ENCODE measurements at regions not wholly inside any gene's neighbourhood (a gene's known extent, or its start where the extent isn't known, plus 50 kb on each side); places are given as distances from the start of the nearest gene placed in this dataset.

- TF ChIP-seq YY1 (IDR thresholded peaks at IDR 0.05; ENCODE audit: borderline replicate concordance in 1 of 3, control insufficient read depth in 1 of 3, extremely low read depth in 1 of 3, insufficient read depth in 3 of 3, insufficient read length in 1 of 3, insufficient replicate concordance in 2 of 3, low read depth in 1 of 3, low read length in 2 of 3) = no peak
- TF ChIP-seq POLR2A (conservative IDR thresholded peaks at IDR 0.05) = no peak
- no peak for TF ChIP-seq CTCF (IDR thresholded peaks at IDR 0.05 in 2 of 3, conservative IDR thresholded peaks at IDR 0.05 in 1 of 3; ENCODE audit: insufficient read depth in 2 of 3, low read depth in 1 of 3, low read length in 3 of 3)
- TF ChIP-seq E2F6 (IDR thresholded peaks at IDR 0.05; ENCODE audit: borderline replicate concordance in 1 of 2, extremely low read depth in 1 of 2, insufficient read depth in 1 of 2, insufficient read length in 1 of 2, low read depth in 1 of 2, low read length in 1 of 2, poor library complexity in 1 of 2, severe bottlenecking in 1 of 2) = no peak
- TF ChIP-seq CEBPB (tag; IDR thresholded peaks at IDR 0.05) = no peak
- TF ChIP-seq SRF (CRISPR knock-in tag; IDR thresholded peaks at IDR 0.05) = no peak
- no peak for TF ChIP-seq POLR2G (IDR thresholded peaks at IDR 0.05; ENCODE audit: low read depth, low read length)
Observed at GRCh38 chr3:159559771-159560170, 428.9 kb upstream of the IL12A start.
